ENCODE measurements at regions not wholly inside any gene's neighbourhood (a gene's known extent, or its start where the extent isn't known, plus 50 kb on each side); places are given as distances from the start of the nearest gene placed in this dataset.

DNA sequence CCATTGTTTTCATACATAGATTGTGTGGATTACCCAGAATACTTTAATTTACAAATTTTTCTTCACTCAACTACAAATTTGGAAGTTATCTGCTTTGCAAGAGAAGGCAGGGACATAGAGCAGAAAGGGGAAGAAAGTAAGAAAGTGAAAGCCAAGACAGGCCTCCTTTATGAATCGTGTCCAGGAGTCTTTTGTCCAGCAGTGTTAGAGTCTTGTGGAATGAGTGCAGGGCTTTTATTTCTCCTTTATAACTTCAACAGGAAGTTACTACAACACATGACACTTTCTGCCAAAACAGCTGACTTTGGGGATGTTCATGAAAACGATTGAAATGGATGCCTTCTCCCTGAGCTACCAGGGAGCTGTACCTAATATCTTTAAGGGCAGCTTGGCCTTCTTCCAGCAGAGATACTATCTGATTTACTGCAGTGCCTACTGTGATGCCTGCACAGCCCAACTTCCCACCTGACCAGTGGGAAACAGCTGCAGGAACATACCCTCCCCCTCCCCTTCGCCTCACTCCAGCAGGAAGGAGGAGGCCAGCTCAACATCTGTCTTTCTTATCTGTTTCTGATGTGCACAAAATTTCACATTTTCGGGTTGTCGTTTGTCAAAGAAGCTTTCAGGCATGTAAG is 557.7 kb upstream of the SLIT2 start:
- TF ChIP-seq, protein P1, sequence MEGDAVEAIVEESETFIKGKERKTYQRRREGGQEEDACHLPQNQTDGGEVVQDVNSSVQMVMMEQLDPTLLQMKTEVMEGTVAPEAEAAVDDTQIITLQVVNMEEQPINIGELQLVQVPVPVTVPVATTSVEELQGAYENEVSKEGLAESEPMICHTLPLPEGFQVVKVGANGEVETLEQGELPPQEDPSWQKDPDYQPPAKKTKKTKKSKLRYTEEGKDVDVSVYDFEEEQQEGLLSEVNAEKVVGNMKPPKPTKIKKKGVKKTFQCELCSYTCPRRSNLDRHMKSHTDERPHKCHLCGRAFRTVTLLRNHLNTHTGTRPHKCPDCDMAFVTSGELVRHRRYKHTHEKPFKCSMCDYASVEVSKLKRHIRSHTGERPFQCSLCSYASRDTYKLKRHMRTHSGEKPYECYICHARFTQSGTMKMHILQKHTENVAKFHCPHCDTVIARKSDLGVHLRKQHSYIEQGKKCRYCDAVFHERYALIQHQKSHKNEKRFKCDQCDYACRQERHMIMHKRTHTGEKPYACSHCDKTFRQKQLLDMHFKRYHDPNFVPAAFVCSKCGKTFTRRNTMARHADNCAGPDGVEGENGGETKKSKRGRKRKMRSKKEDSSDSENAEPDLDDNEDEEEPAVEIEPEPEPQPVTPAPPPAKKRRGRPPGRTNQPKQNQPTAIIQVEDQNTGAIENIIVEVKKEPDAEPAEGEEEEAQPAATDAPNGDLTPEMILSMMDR (IDR thresholded peaks at IDR 0.05) = no peak
- no peak for TF ChIP-seq POLR2A (IDR thresholded peaks at IDR 0.05)

Measured in sigmoid colon (tissue), 3 donors.